ENCODE measurements at regions not wholly inside any gene's neighbourhood (a gene's known extent, or its start where the extent isn't known, plus 50 kb on each side); places are given as distances from the start of the nearest gene placed in this dataset.

DNA sequence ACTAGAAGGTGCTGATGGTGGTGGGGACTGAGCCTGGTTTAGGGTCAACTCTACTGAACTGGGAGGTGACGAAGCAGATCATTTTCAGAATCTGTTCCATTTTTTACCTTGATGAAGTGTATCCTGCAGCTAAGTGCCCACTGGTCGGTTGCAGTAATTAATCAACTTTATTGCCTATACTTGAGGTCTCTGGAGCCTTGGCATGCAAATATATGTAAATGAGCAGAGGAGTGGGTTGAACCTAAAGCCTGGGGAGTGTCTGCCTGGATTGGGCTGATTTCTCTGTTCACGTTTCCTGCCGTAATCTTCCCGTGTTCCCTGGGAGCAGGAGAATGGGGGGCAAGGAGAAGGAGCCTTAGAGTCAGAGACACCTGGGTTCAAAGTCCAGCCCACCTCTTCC lies 286.8 kb downstream of the PTPRU start:
- no peak for DNase-seq (ENCODE audit: low spot score in 2 of 2)
- H3K9me3 ChIP-seq, result no peaks in the 10 kb centered on the region

DNA sequence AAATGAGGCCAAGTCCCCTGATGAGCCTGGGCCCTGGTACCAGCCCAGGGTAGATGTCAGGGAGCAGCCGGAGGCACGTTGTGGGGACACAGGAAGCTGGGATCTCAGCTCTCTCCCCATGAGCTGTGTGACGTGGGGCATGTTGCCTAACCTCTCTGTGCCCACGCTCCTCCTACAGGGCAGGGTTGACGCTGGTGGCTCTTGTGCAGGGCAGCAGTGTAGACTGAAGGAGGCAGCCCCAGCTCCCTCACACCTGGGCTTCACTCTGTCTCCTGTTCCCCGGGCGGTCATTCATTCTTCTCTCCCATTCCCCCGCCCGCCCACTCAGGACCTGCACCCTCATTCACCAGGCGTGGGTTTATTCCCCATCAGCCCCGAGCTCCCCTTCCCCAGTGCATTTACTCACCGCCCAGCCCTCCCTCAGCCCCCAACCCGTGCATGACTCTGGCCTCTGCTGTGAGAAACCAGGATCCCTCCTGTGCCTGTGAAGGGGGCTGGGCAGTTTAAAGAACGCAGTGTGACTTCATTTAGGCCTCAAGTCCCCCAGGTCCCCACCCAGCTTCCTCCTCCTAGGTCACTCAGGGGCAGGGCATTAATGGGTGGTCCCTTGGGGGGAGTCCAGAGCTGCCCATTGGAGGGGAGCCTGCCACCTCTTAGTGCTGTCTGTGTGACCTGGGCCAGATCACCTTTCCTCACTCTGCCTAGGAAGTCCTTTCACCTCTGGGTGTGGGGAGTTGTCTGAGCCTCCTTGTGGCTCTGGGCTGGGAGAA lies 285.7 kb downstream of the PTPRU start:
- no peak for DNase-seq (ENCODE audit: low spot score in 2 of 2)
- no peak for TF ChIP-seq POLR2A (IDR thresholded peaks at IDR 0.05)
- no peak for TF ChIP-seq EP300 (IDR thresholded peaks at IDR 0.05)
- TF ChIP-seq, protein P1, sequence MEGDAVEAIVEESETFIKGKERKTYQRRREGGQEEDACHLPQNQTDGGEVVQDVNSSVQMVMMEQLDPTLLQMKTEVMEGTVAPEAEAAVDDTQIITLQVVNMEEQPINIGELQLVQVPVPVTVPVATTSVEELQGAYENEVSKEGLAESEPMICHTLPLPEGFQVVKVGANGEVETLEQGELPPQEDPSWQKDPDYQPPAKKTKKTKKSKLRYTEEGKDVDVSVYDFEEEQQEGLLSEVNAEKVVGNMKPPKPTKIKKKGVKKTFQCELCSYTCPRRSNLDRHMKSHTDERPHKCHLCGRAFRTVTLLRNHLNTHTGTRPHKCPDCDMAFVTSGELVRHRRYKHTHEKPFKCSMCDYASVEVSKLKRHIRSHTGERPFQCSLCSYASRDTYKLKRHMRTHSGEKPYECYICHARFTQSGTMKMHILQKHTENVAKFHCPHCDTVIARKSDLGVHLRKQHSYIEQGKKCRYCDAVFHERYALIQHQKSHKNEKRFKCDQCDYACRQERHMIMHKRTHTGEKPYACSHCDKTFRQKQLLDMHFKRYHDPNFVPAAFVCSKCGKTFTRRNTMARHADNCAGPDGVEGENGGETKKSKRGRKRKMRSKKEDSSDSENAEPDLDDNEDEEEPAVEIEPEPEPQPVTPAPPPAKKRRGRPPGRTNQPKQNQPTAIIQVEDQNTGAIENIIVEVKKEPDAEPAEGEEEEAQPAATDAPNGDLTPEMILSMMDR (IDR thresholded peaks at IDR 0.05), result no peak
- peaks cover 0 to 9% of the 10 kb centered on the region in 2 donors for H3K27me3 ChIP-seq
- no peak overlapping the region for H3K4me3 ChIP-seq
- H3K36me3 ChIP-seq, result no peaks in the 10 kb centered on the region
- H3K4me1 ChIP-seq, result no peaks in the 10 kb centered on the region
- H3K27ac ChIP-seq, result no peak overlapping the region
- WGBS, 2 donors, result 55 to 58% methylated on average over 14 of the region's 14 CpGs
- H3K9me3 ChIP-seq, result no peaks in the 10 kb centered on the region

More for the DNA sequence above, 286.8 kb downstream of the PTPRU start:
- TF ChIP-seq POLR2A (IDR thresholded peaks at IDR 0.05) (no peak), EP300 (IDR thresholded peaks at IDR 0.05) (no peak)
- TF ChIP-seq, protein P1 (IDR thresholded peaks at IDR 0.05), result no peak
- Histone ChIP-seq H3K27me3 (peaks cover 0 to 9% of the 10 kb centered on the region in 2 donors), H3K4me3 (no peak overlapping the region), H3K27ac (no peak overlapping the region), H3K4me1 (no peaks in the 10 kb centered on the region), H3K36me3 (no peaks in the 10 kb centered on the region)
- WGBS, 2 donors, result 79 to 89% methylated on average over 5 of the region's 5 CpGs

DNA sequence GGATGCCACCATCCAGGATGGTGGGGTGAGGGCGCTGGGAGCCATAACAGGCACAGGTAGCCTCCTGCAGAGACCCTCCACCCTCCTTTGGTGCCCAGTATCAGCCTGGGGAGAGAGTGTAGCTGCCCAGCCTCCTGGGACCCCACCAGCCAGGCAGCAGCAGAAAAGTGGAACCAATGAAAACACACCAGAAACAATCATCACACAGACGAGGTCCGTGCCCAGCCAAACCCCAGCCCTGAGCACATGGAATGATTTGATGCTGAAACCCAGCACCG lies 285.1 kb downstream of the PTPRU start:
- H3K4me1 ChIP-seq, result no peaks in the 10 kb centered on the region
- TF ChIP-seq EP300 (IDR thresholded peaks at IDR 0.05) (no peak), POLR2A (IDR thresholded peaks at IDR 0.05) (no peak)
- TF ChIP-seq, protein P1 (IDR thresholded peaks at IDR 0.05), result no peak
- 43 to 58% methylated on average over 4 of the region's 4 CpGs for WGBS, 2 donors

DNA sequence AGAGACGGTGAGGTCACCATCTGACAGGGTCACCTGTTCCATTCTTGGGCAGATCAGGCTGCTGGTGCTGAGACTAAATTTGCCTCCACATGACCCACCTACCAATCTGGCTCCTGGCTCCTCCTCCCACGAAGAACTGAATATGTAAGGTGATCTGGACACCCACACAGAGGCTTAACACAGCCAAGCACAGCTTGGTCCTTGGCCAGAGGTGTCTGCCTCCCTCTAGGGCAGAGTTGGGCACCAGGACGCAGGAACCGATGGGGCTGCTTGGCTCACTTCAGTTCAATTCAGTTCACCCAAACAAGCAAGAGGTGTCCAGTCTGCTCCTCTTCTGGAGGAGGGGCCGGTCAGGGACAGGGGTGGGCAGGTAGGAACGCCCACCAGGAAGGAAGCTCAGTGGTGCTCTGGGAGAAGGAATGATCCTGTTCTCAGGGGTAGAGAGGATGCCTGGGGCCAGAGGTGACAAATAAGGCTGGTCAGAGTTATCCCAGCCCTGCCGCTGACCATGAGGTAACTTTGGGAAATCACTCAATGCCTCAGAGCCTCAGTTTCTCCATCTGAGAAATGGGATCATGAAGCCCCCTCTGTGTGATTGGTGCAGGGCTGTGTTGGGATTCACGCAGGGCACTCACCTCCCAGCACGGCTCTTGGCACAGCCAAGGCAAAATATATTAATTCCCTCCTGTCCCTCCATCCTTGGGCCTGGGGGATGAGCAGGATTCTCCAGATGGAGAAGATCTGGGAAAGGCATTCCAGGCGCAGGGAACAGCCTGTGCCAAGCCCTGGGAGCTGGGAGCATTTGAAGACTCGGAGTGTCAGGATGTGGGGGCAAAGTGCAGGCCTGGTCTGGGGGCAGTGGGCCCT lies 284.5 kb downstream of the PTPRU start:
- TF ChIP-seq, protein P1 (IDR thresholded peaks at IDR 0.05), result no peak
- TF ChIP-seq EP300 (IDR thresholded peaks at IDR 0.05), result no peak
- TF ChIP-seq POLR2A (IDR thresholded peaks at IDR 0.05), result no peak
- 83% methylated on average over 10 to 11 of the region's 11 CpGs for WGBS, 2 donors
- Histone ChIP-seq H3K27me3 (peaks cover 0 to 9% of the 10 kb centered on the region in 2 donors), H3K36me3 (no peaks in the 10 kb centered on the region), H3K4me3 (no peak overlapping the region), H3K27ac (no peak overlapping the region), H3K9me3 (no peaks in the 10 kb centered on the region), H3K4me1 (no peaks in the 10 kb centered on the region)
- DNase-seq (ENCODE audit: low spot score in 2 of 2), result no peak

More for the DNA sequence above, 285.1 kb downstream of the PTPRU start:
- H3K27ac ChIP-seq, result no peak overlapping the region
- H3K36me3 ChIP-seq, result no peaks in the 10 kb centered on the region
- DNase-seq (ENCODE audit: low spot score in 2 of 2), result no peak
- H3K27me3 ChIP-seq, result peaks cover 0 to 9% of the 10 kb centered on the region in 2 donors
- H3K4me3 ChIP-seq, result no peak overlapping the region
- no peaks in the 10 kb centered on the region for H3K9me3 ChIP-seq

DNA sequence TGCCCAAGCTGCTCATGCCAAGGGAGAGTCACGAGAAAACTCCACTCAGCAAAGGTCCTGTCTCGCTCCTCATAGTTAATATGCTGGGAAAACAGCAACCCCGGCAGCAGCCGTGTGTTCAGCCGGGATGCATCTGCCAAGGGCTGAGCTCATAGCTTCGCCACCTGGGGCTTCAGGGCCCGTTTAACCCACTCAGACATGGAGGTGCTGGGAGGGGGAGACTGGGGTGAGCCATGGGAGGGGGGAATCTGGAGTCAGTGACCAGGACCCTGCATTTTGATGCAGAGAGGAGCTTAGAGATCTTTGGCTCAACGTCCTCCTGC lies 283.4 kb downstream of the PTPRU start:
- peaks cover 0 to 9% of the 10 kb centered on the region in 2 donors for H3K27me3 ChIP-seq

More for the DNA sequence above, 283.4 kb downstream of the PTPRU start:
- DNase-seq (ENCODE audit: low spot score in 2 of 2), result no peak
- TF ChIP-seq, protein P1 (IDR thresholded peaks at IDR 0.05), result no peak
- TF ChIP-seq POLR2A (IDR thresholded peaks at IDR 0.05) (no peak), EP300 (IDR thresholded peaks at IDR 0.05) (no peak)
- Histone ChIP-seq H3K36me3 (no peaks in the 10 kb centered on the region), H3K27ac (no peak overlapping the region), H3K9me3 (no peaks in the 10 kb centered on the region), H3K4me1 (no peaks in the 10 kb centered on the region), H3K4me3 (no peak overlapping the region)
- WGBS, 2 donors, result 42 to 45% methylated on average over 8 of the region's 8 CpGs
